AG09309 (cell line): ENCODE measurements at regions not wholly inside any gene's neighbourhood (a gene's known extent, or its start where the extent isn't known, plus 50 kb on each side); places are given as distances from the start of the nearest gene placed in this dataset.

ENCODE experiments used
- DNase-seq: peaks from one replicate; pipeline ENCODE4 v3.0.0-alpha.2; 2010; ENCODE audit warnings: low read depth
- H3K4me3 ChIP-seq: 2 replicates; pipeline ENCODE4 v1.5.1; 2011; ENCODE audit warnings: mild to moderate bottlenecking, low read depth, low read length, moderate library complexity; ENCODE audit not compliant: control insufficient read depth
- TF ChIP-seq, protein P1 (sequence below): IDR thresholded peaks from 2 replicates; pipeline ENCODE4 v1.5.1; 2011; ENCODE audit warnings: mild to moderate bottlenecking, low read depth, low read length, inconsistent platforms; ENCODE audit not compliant: insufficient read depth, control insufficient read depth; ENCODE audit errors: missing control alignments

DNA sequence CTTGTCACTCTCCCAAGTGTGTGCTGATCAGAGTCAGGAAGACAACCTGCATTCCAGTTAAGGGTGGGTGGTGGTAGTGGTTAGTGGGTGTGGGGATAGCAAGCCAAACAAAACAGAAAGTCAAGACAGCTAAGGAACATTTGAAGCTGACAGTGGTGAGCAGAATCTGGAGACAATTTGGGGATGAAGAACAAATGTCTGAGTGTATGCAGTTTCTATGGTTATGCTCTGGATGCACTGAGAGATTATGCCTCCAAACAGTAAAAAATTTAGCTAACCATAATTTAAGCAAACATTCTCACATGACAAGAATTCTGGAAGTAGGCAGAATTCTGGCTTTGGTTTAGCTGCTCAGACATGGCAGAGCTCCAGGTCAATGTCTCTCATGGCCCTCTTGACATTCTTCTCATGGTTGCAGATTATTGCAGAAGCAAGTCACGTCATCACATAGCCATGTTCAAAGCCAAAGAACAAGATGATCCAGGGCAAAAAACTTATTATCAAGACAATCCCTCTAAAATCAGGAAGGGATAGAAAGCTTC lies 148.7 kb downstream of the LURAP1L start:
- H3K4me3 ChIP-seq = no peak overlapping the region
- DNase-seq = peak; percentile 84
- TF ChIP-seq, protein P1, sequence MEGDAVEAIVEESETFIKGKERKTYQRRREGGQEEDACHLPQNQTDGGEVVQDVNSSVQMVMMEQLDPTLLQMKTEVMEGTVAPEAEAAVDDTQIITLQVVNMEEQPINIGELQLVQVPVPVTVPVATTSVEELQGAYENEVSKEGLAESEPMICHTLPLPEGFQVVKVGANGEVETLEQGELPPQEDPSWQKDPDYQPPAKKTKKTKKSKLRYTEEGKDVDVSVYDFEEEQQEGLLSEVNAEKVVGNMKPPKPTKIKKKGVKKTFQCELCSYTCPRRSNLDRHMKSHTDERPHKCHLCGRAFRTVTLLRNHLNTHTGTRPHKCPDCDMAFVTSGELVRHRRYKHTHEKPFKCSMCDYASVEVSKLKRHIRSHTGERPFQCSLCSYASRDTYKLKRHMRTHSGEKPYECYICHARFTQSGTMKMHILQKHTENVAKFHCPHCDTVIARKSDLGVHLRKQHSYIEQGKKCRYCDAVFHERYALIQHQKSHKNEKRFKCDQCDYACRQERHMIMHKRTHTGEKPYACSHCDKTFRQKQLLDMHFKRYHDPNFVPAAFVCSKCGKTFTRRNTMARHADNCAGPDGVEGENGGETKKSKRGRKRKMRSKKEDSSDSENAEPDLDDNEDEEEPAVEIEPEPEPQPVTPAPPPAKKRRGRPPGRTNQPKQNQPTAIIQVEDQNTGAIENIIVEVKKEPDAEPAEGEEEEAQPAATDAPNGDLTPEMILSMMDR = no peak

DNA sequence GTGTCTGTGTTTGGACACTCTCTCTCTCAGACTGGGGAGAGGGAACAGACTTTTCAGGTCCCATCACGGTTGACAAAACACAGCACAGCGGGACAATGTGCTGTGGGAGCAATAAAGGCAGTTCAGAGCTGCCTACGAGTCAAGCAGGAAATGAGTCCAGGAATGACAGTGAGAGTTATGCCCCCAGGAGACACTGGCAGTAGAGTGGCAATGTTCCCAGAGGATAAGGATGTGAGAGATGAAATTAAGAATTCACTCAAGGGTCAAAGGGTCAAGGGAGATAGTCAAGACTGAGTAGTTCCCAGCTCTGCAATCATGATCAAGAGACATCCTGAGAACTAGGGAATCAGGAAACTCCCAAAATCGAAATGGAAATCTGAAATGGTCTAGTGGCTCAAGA lies 156.1 kb downstream of the LURAP1L start:
- TF ChIP-seq, protein P1 = no peak
- no peak for DNase-seq
- H3K4me3 ChIP-seq = no peak overlapping the region

DNA sequence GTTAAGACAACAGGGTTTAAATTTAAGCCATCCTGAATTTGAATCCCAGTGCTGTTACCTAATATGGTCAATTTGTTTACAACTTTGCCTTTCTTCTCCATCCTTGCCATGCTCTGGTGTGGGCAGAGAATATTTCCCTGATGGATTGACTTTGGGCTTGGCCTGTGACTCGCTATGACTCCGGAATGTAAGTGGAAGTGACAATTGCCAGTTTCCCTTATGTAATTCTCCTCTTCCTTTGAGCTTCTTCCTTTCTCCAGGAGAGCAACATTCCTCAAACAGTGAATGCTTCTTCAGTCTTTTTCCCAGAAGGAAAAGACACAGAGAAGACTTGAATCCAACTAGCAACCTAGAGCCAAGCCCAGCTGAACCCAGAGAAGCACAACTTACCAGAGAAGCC lies 159.1 kb downstream of the LURAP1L start:
- no peak overlapping the region for H3K4me3 ChIP-seq
- DNase-seq = no peak
- TF ChIP-seq, protein P1 = no peak

DNA sequence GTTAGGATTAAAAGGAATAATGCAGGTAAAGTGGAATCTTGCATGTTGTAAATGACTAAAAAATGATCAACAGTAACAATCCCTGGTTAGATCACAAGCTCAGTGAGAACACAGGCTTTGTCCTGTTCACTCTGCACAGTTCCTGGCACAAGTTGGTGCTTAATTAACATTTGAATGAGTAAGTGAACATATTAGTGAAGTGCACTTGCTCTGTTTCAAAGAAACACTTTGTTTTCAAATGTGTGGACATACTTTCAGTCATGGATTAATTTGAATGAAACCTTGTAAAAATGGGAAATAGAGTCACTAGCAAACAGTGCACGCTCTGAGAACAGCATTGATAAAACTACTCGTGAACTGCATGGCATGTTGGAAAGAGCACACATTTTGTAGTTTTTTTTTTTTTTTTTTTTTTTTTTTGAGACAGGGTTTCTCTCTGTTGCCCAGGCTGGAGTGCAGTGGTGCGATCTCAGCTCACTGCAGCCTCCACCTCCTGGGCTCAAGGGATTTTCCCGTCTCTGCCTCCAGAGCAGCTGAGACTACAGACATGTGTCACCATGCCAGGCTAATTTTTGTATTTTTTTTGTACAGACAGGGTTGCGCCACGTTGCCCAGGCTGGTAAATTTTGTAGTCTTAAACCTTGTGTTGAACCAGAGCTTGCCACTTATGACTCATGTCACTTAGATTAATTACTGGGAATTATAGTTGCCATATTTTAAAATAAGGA lies 159.9 kb downstream of the LURAP1L start:
- TF ChIP-seq, protein P1 = no peak
- H3K4me3 ChIP-seq = no peak overlapping the region
- no peak for DNase-seq

DNA sequence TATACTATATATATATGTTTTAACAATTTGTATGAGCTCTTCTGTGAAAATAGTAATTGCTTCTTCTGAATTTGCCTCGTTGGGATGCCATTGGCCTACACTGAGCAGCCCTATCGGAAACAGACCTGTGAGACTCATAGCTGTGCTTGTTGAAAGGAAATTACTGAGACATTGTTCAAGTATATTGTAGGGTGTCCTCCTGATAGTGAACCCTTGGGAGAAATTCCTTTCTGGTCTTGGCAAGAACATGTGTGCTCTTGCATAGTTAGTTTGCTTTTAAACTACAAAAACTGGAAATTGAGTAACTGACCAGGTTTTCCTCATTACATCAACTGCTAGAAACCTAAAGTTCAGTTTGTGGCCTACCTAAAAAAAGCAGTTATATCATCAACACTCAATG lies 160.9 kb downstream of the LURAP1L start:
- TF ChIP-seq, protein P1 = no peak
- H3K4me3 ChIP-seq = no peak overlapping the region
- peak; percentile 28 for DNase-seq

DNA sequence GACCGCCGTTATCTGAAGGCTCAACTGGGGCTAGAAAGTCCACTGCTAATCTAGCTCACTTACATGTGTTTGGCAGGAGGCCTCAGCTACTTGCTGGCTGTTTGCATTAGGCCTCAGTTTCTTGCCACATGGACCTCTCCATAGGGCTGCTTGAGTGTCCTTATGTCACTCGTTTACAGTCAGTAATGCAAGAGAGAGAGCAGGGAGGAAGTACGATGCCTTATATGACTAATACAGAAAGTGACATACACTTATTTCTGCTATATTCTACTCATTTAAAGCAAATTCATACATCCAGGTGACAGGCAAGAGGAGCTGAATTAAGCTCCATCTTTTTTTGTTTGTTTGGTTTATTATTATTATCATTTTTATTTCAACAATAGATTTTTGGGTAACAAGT lies 179.6 kb downstream of the LURAP1L start:
- DNase-seq = no peak
- TF ChIP-seq, protein P1 = no peak
- H3K4me3 ChIP-seq = no peak overlapping the region
